ENCODE measurements at regions not wholly inside any gene's neighbourhood (a gene's known extent, or its start where the extent isn't known, plus 50 kb on each side); places are given as distances from the start of the nearest gene placed in this dataset.

GRCh38 chr16:22726868-22727267, 87.1 kb upstream of the HS3ST2 start:
- no peak for DNase-seq

- no peak for DNase-seq
These were observed 86.4 kb upstream of the HS3ST2 start for GRCh38 chr16:22727285-22728166.

GRCh38 chr16:22728167-22728836, 85.7 kb upstream of the HS3ST2 start:
- no peak for DNase-seq

GRCh38 chr16:22732400-22732799, 81.6 kb upstream of the HS3ST2 start:
- DNase-seq, result no peak

GRCh38 chr16:22732959-22733358, 81.0 kb upstream of the HS3ST2 start:
- no peak for DNase-seq

- DNase-seq, result no peak
These were observed 79.6 kb upstream of the HS3ST2 start for GRCh38 chr16:22734368-22734767.

GRCh38 chr16:22736791-22737190, 77.2 kb upstream of the HS3ST2 start:
- DNase-seq, result no peak

- no peak for DNase-seq
These were observed 74.9 kb upstream of the HS3ST2 start for GRCh38 chr16:22739077-22739476.

GRCh38 chr16:22743401-22743800, 70.6 kb upstream of the HS3ST2 start:
- no peak for DNase-seq

- no peak for DNase-seq
These were observed 62.8 kb upstream of the HS3ST2 start for GRCh38 chr16:22751104-22751667.

- DNase-seq, result no peak
These were observed 62.3 kb upstream of the HS3ST2 start for GRCh38 chr16:22751685-22752084.

- no peak for DNase-seq
These were observed 60.5 kb upstream of the HS3ST2 start for GRCh38 chr16:22753451-22753850.

GRCh38 chr16:22754577-22754976, 59.4 kb upstream of the HS3ST2 start:
- DNase-seq, result no peak

GRCh38 chr16:22757202-22757601, 56.8 kb upstream of the HS3ST2 start:
- no peak for DNase-seq

- no peak for DNase-seq
These were observed 51.5 kb upstream of the HS3ST2 start for GRCh38 chr16:22762486-22762885.

GRCh38 chr16:22763437-22764080, 50.4 kb upstream of the HS3ST2 start:
- DNase-seq, result no peak

Data from NCI-H2171 (cell line).